Right ventricle myocardium inferior (tissue), 1 donor: ENCODE measurements at regions not wholly inside any gene's neighbourhood (a gene's known extent, or its start where the extent isn't known, plus 50 kb on each side); places are given as distances from the start of the nearest gene placed in this dataset.
A peak's percentile ranks its signal among the peaks of the same experiment; 100 is the strongest.
"Not testable (repeated sequence)": the region's sequence is repeated elsewhere in the genome, so short reads cannot be mapped to it uniquely, and the experiment has no call there.

ENCODE experiments used
- ATAC-seq: fragments of 200-7000 bp; cut with Tn5 transposase; one replicate; pipeline ENCODE4 v1.9.1; 2020; ENCODE audit warnings: mild to moderate bottlenecking, moderate library complexity
- DNase-seq: peaks from one replicate; pipeline ENCODE4 v3.0.0; 2021; ENCODE audit errors: missing footprints
- intact Hi-C: fragments of 100-400 bp; cut with DNase I; formaldehyde crosslinking; loops from one replicate; pipeline ENCODE4 v1.11.0; 2022
- donor health status: DM: no; HTN: yes; CAD: no; lungs with severe emphysema.

DNA sequence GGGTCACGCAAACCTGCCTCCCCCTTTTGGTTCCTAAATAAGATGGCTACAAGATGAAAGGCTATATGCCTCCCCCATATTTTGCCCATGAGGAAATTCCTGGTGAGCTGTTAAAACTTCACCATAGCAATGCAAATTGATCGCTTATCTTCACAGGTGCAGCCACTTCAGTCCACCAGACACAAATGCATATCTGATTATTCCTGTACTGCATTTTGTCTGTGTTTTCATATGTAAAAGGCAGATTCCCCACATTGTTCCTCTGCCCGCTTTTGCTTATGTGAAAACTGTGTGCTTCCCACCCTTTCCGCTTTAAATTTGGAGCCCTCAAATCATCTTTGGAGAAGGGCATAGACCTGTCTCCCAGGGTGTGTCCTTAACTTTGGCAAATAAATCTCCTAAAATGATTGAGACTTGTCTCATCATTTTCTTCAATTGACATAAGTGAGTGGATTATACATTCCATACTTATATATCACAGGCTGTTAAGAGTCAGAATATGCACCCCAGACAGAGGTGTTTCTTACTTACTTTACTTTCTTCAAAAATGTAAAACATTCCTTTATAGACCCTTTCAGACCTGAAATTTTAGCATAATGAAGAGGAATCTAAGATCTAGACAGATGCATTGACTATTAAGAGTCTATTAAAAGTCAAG, 116.4 kb downstream of the CASP12 start:
- intact Hi-C loops, result no loop called here
- no peak for ATAC-seq
- no peak for DNase-seq

DNA sequence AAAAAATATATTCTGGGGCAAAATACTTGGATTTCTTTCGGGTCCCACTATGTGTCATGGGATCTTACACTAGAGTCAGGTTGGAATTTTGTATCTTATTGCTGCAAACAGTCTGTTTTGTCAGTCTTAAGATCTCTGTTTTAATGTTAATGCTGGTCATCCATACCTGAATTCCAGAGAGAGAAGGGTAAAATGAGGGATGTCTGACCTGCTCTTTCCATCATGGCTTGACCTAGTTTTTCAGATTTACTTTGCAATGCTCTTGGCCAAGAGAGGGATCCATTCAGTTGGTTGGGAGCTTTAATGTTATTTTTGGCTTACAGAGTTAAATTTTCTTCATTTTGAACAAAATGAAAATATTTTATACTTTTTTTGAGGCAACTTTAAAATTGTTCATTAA, 117.2 kb downstream of the CASP12 start:
- ATAC-seq (no peak), DNase-seq (no peak)
- intact Hi-C loops, result no loop called here

GRCh38 chr11:104776501-104777170, 121.6 kb downstream of the CASP12 start:
- ATAC-seq, result no peak

DNA sequence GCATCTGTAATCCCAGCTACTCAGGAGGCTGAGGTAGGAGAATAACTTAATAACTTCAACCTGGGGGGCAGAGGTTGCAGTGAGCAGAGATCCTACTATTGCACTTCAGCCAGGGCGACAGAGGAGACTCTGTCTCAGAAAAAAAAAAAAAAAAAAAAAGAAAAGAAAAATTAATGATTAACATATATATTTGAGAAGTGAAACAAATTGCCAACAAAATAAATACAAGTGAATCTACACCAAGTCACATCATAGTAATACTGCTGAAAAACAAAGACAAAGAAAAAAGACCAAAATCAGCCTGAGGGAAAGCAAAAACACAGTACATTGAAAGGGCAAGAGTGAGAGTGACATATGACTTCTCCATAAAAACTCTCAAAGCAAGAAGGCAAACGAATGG, 123.7 kb downstream of the CASP12 start:
- ATAC-seq (no peak), DNase-seq (no peak)
- intact Hi-C loops, result no loop called here

More at GRCh38 chr11:104776501-104777170, 121.6 kb downstream of the CASP12 start:
- no peak for DNase-seq
- intact Hi-C loops, result no loop called here

- DNase-seq (no peak), ATAC-seq (peak; percentile 46)
- intact Hi-C loops, result no loop called here
Observed at GRCh38 chr11:104772806-104773241, 125.4 kb downstream of the CASP12 start.

DNA sequence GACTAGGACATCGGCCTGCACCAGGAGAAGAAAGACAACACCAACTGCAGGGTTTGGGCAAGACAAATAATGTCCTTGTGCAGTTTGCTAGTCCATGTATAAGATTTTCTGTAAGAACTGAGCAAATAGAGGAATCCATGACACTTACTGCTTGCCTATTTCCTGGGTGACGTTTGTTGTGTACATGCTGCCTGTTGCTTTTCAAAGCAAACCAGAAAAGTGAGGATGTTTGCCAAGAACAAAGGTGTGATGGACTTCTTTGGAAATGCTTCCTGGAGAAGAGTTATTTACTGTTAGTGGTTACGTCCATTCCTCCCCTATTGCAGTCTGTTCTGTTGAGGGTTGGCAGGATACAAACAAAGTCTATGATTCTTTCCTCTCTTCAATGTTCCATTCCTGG, 126.5 kb downstream of the CASP12 start:
- intact Hi-C loops, result no loop called here
- no peak for DNase-seq
- ATAC-seq, result no peak

GRCh38 chr11:104771046-104771445, 127.2 kb downstream of the CASP12 start:
- DNase-seq, intact Hi-C loops, ATAC-seq: not testable (repeated sequence)

GRCh38 chr11:104765401-104766095, 132.7 kb downstream of the CASP12 start:
- no peak for ATAC-seq
- intact Hi-C loops, result no loop called here
- DNase-seq, result no peak

DNA sequence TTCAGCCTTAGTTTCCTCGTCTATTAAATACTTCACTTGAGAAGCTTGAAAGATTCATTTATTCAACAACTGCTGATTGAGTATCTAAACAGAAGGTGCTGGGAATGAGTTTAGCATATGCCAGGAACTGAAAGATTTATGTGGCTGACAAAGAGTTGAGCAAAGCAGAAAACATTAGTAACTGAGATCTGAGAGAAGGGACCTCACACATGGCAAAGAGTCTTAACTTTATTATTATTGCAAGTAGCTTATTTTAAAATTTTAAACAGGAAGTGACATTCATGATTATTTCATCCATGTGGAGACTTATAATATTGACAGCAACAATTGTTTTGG, 133.6 kb downstream of the CASP12 start:
- intact Hi-C loops, result no loop called here
- DNase-seq (no peak), ATAC-seq (no peak)

GRCh38 chr11:104763930-104764709, 134.1 kb downstream of the CASP12 start:
- ATAC-seq (no peak), DNase-seq (no peak)
- intact Hi-C loops, result no loop called here

GRCh38 chr11:104761511-104761910, 136.7 kb downstream of the CASP12 start:
- ATAC-seq (no peak), DNase-seq (no peak)
- intact Hi-C loops, result no loop called here

GRCh38 chr11:104759464-104759863, 138.8 kb downstream of the CASP12 start:
- intact Hi-C loops, result no loop called here
- ATAC-seq, result no peak
- no peak for DNase-seq

DNA sequence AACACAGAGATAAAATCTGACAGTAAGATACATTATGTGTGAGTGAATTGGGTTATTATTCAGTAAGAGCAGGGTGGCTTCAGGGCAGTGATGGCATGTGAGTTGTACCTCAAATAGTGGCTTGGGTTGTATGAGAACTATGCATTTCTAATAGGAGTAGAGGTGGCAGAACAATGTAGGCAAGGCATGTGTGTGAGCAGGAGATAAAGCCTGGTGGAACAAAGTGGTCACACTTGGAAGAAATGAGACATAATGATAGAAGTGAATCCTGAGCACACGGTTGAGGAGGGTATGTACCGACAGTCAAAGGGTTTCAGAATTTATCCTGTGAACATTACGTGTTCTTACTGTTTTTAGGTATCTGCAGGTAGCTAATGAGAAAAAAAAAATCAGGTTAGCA, 159.3 kb downstream of the CASP12 start:
- ATAC-seq (no peak), DNase-seq (no peak)
- intact Hi-C loops, result no loop called here

DNA sequence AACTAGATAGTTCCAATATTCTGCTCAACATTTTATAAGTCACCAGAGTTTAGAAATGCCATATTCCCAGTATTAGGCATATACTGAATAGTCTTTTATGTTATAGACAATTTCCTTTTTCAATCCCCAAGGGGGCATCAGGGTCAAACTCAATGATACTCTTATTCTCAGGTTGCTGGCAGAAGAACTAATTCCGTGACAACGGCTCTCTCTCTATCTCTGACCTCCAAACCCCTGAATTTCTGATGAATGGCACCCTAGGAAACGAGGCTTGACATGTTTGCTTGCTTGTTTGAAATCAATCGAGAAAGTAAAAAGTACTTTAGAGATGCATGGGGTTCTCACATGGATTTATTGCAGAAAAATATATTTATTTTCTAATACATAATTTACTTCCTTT, 160.1 kb downstream of the CASP12 start:
- intact Hi-C loops, result no loop called here
- ATAC-seq, result no peak

DNA sequence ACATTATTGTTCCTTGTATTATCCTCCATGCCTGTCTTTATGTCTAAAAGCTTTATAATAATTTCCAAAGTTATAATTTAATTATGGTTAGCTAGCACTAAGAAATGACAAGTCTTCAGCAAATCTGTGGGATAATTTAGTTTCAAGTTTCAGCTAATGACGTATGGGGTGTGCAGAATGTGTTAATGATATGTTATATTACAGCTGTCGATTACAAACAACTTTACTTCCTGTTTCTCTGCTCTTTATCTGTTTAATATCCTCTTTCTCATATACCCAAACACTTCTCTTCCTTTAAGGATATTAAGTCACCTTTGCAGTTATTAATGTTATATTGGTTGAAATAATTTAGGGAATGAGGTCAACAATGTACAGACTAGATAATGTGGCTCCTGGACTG, 161.8 kb downstream of the CASP12 start:
- intact Hi-C loops, result no loop called here
- DNase-seq, result no peak
- ATAC-seq, result no peak

More for the DNA sequence above, 160.1 kb downstream of the CASP12 start:
- DNase-seq, result no peak

DNA sequence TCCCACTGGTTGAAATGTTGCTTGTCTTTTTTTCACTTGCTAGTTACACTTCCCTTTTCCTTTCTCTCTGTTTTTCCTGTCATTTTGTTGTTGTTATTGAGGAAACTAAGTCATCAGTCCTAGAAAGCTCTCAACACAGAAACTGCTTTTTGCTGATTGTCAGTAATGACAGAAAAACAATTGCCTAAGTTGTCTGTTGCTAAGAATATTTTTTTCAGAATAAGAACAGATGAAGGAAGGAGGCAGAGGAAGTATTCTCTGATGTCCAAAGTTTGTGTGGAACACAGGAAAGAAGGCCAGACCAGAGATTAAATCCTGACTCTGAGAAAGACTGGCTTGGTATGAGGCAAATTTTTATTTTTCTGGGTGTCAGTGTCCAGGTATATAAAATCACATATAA, 163.3 kb downstream of the CASP12 start:
- peak; percentile 48 for ATAC-seq
- DNase-seq, result no peak
- intact Hi-C loops, result no loop called here

GRCh38 chr11:104731890-104732289, 166.4 kb downstream of the CASP12 start:
- DNase-seq (no peak), ATAC-seq (no peak)
- intact Hi-C loops, result no loop called here

DNA sequence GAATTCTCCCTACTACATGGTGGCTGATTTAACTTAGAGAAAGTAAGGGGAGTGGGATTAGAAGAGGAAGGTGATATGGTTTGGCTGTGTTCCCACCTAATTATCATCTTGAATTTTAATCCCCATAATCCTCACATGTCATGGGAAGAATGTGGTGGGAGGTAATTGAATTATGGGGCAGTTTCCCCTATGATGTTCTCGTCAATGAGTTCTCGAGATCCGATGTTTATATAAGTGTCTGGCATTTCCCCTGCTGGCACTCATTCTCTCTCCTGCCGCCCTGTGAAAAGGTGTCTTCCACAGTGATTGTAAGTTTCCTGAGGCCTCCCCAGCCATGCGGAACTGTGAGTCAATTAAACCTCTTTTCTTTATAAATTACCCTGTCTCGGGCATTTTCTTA, 169.3 kb downstream of the CASP12 start:
- intact Hi-C loops, result no loop called here
- no peak for ATAC-seq

DNA sequence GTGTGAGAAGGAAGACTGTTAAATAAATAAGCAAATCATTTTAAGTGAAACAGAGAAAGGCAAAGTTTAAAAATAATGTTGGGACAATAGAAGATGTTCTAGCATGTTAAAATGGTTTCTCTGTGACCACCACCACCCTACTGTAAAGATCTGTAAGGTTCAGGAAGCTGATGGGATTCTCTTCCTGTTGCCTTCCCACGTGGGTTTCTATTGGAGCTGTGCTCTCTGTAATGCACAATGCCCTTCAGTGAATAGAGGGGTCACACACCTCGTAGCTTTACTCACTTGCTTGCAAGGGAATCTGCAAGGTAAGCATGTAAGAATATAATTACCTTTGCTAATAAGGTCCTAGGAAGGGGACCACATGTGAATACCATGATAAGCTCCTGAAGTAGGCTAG, 170.5 kb downstream of the CASP12 start:
- no peak for DNase-seq
- ATAC-seq, result no peak
- intact Hi-C loops, result no loop called here

More for the DNA sequence above, 169.3 kb downstream of the CASP12 start:
- DNase-seq, result no peak
